IMR-90 (cell line): ENCODE measurements at regions not wholly inside any gene's neighbourhood (a gene's known extent, or its start where the extent isn't known, plus 50 kb on each side); places are given as distances from the start of the nearest gene placed in this dataset.

ENCODE experiments used
- ATAC-seq: fragments of 200-7000 bp; cut with Tn5 transposase; 2 replicates; pipeline ENCODE4 v1.9.1; 2020; ENCODE audit warnings: low read depth, mild to moderate bottlenecking, moderate library complexity
- BruUV-seq: library from RNA; stranded (reverse); fragments of 400-500 nt; replicated peaks from 2 replicates; lab custom pipeline; 2021; lab: Mats Ljungman, UMichigan
- CTCF ChIA-PET: fragments of 300-600 bp; formaldehyde crosslinking; extraction: SDS; loops from one replicate; lab custom pipeline; 2021; ENCODE audit warnings: antibody characterized with exemption; lab: Yijun Ruan, JAX
- POLR2A ChIA-PET: fragments of 300-600 bp; sonication (Branson Sonifier 250); formaldehyde crosslinking; loops from one replicate; lab custom pipeline; 2022; ENCODE audit warnings: antibody characterized with exemption; ENCODE audit not compliant: unreplicated experiment; lab: Charles Lee
- DNase-seq: peaks from one replicate; pipeline ENCODE4 v3.0.0; 2013
- H2AFZ ChIP-seq: replicated peaks from 2 replicates; pipeline ENCODE3; 2013; ENCODE audit warnings: low read length, mild to moderate bottlenecking; ENCODE audit not compliant: poor library complexity
- H2AK5ac ChIP-seq: 2 replicates; pipeline ENCODE4 v1.6.1; 2013; ENCODE audit warnings: low read depth, low read length, inconsistent platforms
- H2AK9ac ChIP-seq: replicated peaks from 2 replicates; pipeline ENCODE3; 2013; ENCODE audit warnings: mild to moderate bottlenecking, low read depth, low read length, moderate library complexity; ENCODE audit not compliant: poor library complexity
- H2BK120ac ChIP-seq: 2 replicates; pipeline ENCODE4 v1.6.1; 2013; ENCODE audit warnings: low read depth, low read length, inconsistent platforms
- H2BK15ac ChIP-seq: 3 replicates; pipeline ENCODE4 v1.6.1; 2013; ENCODE audit warnings: low read depth, low read length, inconsistent platforms
- H2BK20ac ChIP-seq: 2 replicates; pipeline ENCODE4 v1.6.1; 2013; ENCODE audit warnings: low read depth, mild to moderate bottlenecking, inconsistent platforms, low read length, moderate library complexity
- H2BK5ac ChIP-seq: 2 replicates; pipeline ENCODE4 v1.6.1; 2013; ENCODE audit warnings: mild to moderate bottlenecking, low read depth, low read length, inconsistent platforms; ENCODE audit not compliant: poor library complexity, severe bottlenecking
- H3K14ac ChIP-seq: replicated peaks from 2 replicates; pipeline ENCODE4 v1.6.1; 2013; ENCODE audit warnings: low read depth, low read length, inconsistent platforms
- H3K18ac ChIP-seq: 2 replicates; pipeline ENCODE4 v1.6.1; 2013; ENCODE audit warnings: low read depth, low read length, control low read depth
- H3K23ac ChIP-seq: 2 replicates; pipeline ENCODE4 v1.6.1; 2013; ENCODE audit warnings: low read depth, low read length, inconsistent platforms
- H3K27ac ChIP-seq: 2 replicates; pipeline ENCODE4 v1.5.1; 2013; ENCODE audit warnings: mild to moderate bottlenecking, control low read depth, low read length; ENCODE audit not compliant: insufficient read depth
- H3K27me3 ChIP-seq: 2 replicates; pipeline ENCODE4 v1.6.1; 2013; ENCODE audit warnings: low read length; ENCODE audit not compliant: control insufficient read depth, insufficient read depth
- H3K36me3 ChIP-seq: 2 replicates; pipeline ENCODE4 v1.6.1; 2013; ENCODE audit warnings: low read length, mixed read lengths; ENCODE audit not compliant: control insufficient read depth, insufficient read depth
- H3K4ac ChIP-seq: 2 replicates; pipeline ENCODE4 v1.6.1; 2013; ENCODE audit warnings: low read depth, low read length, inconsistent platforms
- H3K4me1 ChIP-seq: 2 replicates; pipeline ENCODE4 v1.6.1; 2013; ENCODE audit warnings: low read length, mixed read lengths; ENCODE audit not compliant: control insufficient read depth, insufficient read depth
- H3K4me2 ChIP-seq: 2 replicates; pipeline ENCODE4 v1.6.1; 2013; ENCODE audit warnings: low read depth, mild to moderate bottlenecking, control low read depth, low read length, moderate library complexity
- H3K4me3 ChIP-seq: 2 replicates; pipeline ENCODE4 v1.5.1; 2013; ENCODE audit warnings: low read depth, mild to moderate bottlenecking, control low read depth, low read length, moderate library complexity; ENCODE audit not compliant: insufficient read depth
- H3K56ac ChIP-seq: 2 replicates; pipeline ENCODE4 v1.6.1; 2013; ENCODE audit warnings: low read length, inconsistent platforms; ENCODE audit not compliant: insufficient read depth; ENCODE audit errors: extremely low read depth
- H3K79me1 ChIP-seq, 2 experiments: 2 replicates each; pipeline ENCODE4 v1.6.1; 2013; ENCODE audit warnings: low read length in 2 of 2, inconsistent platforms in 1 of 2, low read depth in 1 of 2
- H3K9ac ChIP-seq: 2 replicates; pipeline ENCODE4 v1.6.1; 2013; ENCODE audit warnings: low read depth, low read length, control low read depth
- H3K9me1 ChIP-seq: 2 replicates; pipeline ENCODE4 v1.6.1; 2013; ENCODE audit warnings: low read length, inconsistent platforms; ENCODE audit not compliant: insufficient read depth
- H3K9me3 ChIP-seq: 2 replicates; pipeline ENCODE4 v1.6.1; 2013; ENCODE audit warnings: low read length; ENCODE audit not compliant: control insufficient read depth, insufficient read depth
- H4K20me1 ChIP-seq: 2 replicates; pipeline ENCODE4 v1.6.1; 2013; ENCODE audit warnings: low read length, inconsistent platforms; ENCODE audit not compliant: insufficient read depth
- H4K5ac ChIP-seq: 2 replicates; pipeline ENCODE4 v1.6.1; 2013; ENCODE audit warnings: mild to moderate bottlenecking, low read depth, low read length, control low read depth
- H4K8ac ChIP-seq, 2 experiments: 2 replicates each; pipeline ENCODE4 v1.6.1; 2013; ENCODE audit warnings: low read depth in 2 of 2, low read length in 2 of 2, control low read depth in 1 of 2, inconsistent platforms in 1 of 2
- H4K91ac ChIP-seq: 2 replicates; pipeline ENCODE4 v1.6.1; 2013; ENCODE audit warnings: low read depth, low read length, inconsistent platforms; ENCODE audit not compliant: insufficient read depth
- BHLHE40 ChIP-seq: fragments of 150-350 bp; IDR thresholded peaks from 2 replicates; pipeline ENCODE4 v1.6.1; 2016; ENCODE audit warnings: mild to moderate bottlenecking, low read depth, low read length
- CEBPB ChIP-seq: IDR thresholded peaks from 2 replicates; pipeline ENCODE4 v1.6.1; 2012; ENCODE audit warnings: low read depth, low read length, improper control_type of control experiment
- CHD1 ChIP-seq: IDR thresholded peaks from 2 replicates; pipeline ENCODE4 v1.6.1; 2012; ENCODE audit warnings: low read depth, low read length, improper control_type of control experiment
- FOS ChIP-seq: fragments of 150-350 bp; IDR thresholded peaks from 2 replicates; pipeline ENCODE4 v1.6.1; 2016; ENCODE audit warnings: low read depth, low read length
- MAZ ChIP-seq: IDR thresholded peaks from 2 replicates; pipeline ENCODE4 v1.6.1; 2012; ENCODE audit warnings: low read depth, mild to moderate bottlenecking, low read length, improper control_type of control experiment, moderate library complexity, borderline replicate concordance
- MXI1 ChIP-seq: IDR thresholded peaks from 2 replicates; pipeline ENCODE4 v1.6.1; 2012; ENCODE audit warnings: low read depth, mild to moderate bottlenecking, low read length, moderate library complexity, borderline replicate concordance
- NFE2L2 ChIP-seq: fragments of 150-350 bp; IDR thresholded peaks from 2 replicates; pipeline ENCODE4 v1.6.1; 2016; ENCODE audit warnings: low read depth, mild to moderate bottlenecking, low read length
- POLR2A ChIP-seq: IDR thresholded peaks from 2 replicates; pipeline ENCODE4 v1.6.1; 2012; ENCODE audit warnings: mild to moderate bottlenecking, low read depth, low read length
- RAD21 ChIP-seq: IDR thresholded peaks from 2 replicates; pipeline ENCODE4 v1.6.1; 2012; ENCODE audit warnings: low read length, improper control_type of control experiment
- RFX5 ChIP-seq: IDR thresholded peaks from 2 replicates; pipeline ENCODE4 v1.8.0; 2012; ENCODE audit warnings: low read depth, mild to moderate bottlenecking, low read length, moderate library complexity
- SMC3 ChIP-seq: fragments of 150-350 bp; IDR thresholded peaks from 2 replicates; pipeline ENCODE4 v1.6.1; 2016; ENCODE audit warnings: low read depth, mild to moderate bottlenecking, antibody characterized with exemption, low read length, moderate library complexity
- WGBS, 2 experiments: methylation state at CpG; one replicate each; pipeline versions ENCODE4 v1.1.5 to v1.1.7; 2013; ENCODE audit warnings: missing lambda C conversion rate in 2 of 2; ENCODE audit not compliant: insufficient read length in 1 of 2; ENCODE audit errors: extremely low coverage in 2 of 2; 5-methylcytosine and 5-hydroxymethylcytosine counted together
- dilution Hi-C: fragments of 300-500 bp; cut with HindIII; formaldehyde crosslinking; loops from one replicate; pipeline ENCODE4 v1.14.3; 2018; ENCODE audit warnings: low sequenced_read_pairs; ENCODE audit not compliant: unreplicated experiment
- in situ Hi-C: fragments of 300-500 bp; cut with MboI; formaldehyde crosslinking; loops from 3 replicates; pipeline ENCODE4 v1.14.3; 2019; ENCODE audit warnings: low sequenced_read_pairs, inconsistent platforms, mixed read lengths
- intact Hi-C: fragments of 100-400 bp; cut with micrococcal nuclease; formaldehyde crosslinking; loops from 2 replicates; pipeline ENCODE4 v1.10.0; 2022
- TF ChIP-seq, protein P1 (sequence below): fragments of 150-350 bp; IDR thresholded peaks from 2 replicates; pipeline ENCODE4 v1.6.1; 2017; ENCODE audit warnings: mild to moderate bottlenecking, antibody characterized with exemption, low read length, low read depth
- TF ChIP-seq, protein P2 (sequence below): conservative IDR thresholded peaks from 2 replicates; pipeline ENCODE4 v1.5.1; 2012; ENCODE audit warnings: mild to moderate bottlenecking, low read depth, low read length, improper control_type of control experiment
- TF ChIP-seq, protein P3 (sequence below): fragments of 150-350 bp; IDR thresholded peaks from 2 replicates; pipeline ENCODE4 v1.6.1; 2016; ENCODE audit warnings: low read depth, mild to moderate bottlenecking, low read length, moderate library complexity, borderline replicate concordance

DNA sequence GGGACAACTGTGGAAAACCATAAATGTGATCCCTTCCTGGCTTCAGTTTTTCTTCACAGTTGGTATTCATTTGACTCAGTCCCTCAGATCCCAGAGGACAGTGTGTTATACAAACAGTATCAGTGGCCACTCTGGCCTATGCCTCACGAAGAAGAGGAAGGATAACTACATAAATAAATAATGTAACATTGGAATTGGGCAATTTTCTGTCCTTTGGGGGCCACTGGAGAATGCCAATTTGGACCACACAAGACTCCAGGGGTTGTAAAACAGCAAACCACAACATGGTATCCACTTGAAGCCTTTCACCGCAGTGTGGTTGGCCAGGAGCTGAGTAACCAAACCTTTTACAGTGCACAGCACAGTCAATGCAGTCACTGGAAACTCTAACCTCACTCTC lies 1077.0 kb downstream of the ROBO2 start:
- Histone ChIP-seq H3K14ac (no peak overlapping the region), H3K4ac (no peak overlapping the region), H3K36me3 (no peaks in the 10 kb centered on the region), H2AK5ac (no peak overlapping the region), H2AK9ac (no peak overlapping the region), H3K56ac (no peak overlapping the region), H2BK5ac (no peak overlapping the region), H2BK15ac (no peak overlapping the region; the same call in 2 of the 3 replicates), H3K4me3 (no peak overlapping the region), H2AFZ (peak overlapping the region; percentile 1), H4K91ac (no peak overlapping the region), H3K27ac (no peak overlapping the region), H3K27me3 (no peaks in the 10 kb centered on the region), H3K4me2 (no peak overlapping the region), H4K5ac (no peak overlapping the region; the same call in 1 of the 2 replicates), H3K18ac (no peak overlapping the region; the same call in 1 of the 2 replicates), H3K9ac (no peak overlapping the region), H4K8ac (no peak overlapping the region; a peak in 1 of 4 replicates), H3K9me1 (no peaks in the 10 kb centered on the region), H3K9me3 (no peaks in the 10 kb centered on the region), H2BK20ac (no peak overlapping the region), H4K20me1 (no peaks in the 10 kb centered on the region), H3K4me1 (peaks cover 11% of the 10 kb centered on the region), H2BK120ac (no peak overlapping the region), H3K79me1 (no peaks in the 10 kb centered on the region), H3K23ac (no peak overlapping the region; the same call in 1 of the 2 replicates)
- CTCF ChIA-PET = interaction anchor here (0.9 to 1.0 kb wide), 2 partner anchors 24 to 233 kb away, joined by 3 read pairs; no protein-coding TSS in a partner anchor
- TF ChIP-seq CHD1 (no peak), BHLHE40 (no peak), FOS (no peak), POLR2A (no peak), SMC3 (no peak), RFX5 (no peak), CEBPB (no peak), MXI1 (no peak), RAD21 (no peak), NFE2L2 (no peak), MAZ (no peak)
- TF ChIP-seq, protein P1, sequence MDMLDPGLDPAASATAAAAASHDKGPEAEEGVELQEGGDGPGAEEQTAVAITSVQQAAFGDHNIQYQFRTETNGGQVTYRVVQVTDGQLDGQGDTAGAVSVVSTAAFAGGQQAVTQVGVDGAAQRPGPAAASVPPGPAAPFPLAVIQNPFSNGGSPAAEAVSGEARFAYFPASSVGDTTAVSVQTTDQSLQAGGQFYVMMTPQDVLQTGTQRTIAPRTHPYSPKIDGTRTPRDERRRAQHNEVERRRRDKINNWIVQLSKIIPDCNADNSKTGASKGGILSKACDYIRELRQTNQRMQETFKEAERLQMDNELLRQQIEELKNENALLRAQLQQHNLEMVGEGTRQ = no peak
- TF ChIP-seq, protein P2, sequence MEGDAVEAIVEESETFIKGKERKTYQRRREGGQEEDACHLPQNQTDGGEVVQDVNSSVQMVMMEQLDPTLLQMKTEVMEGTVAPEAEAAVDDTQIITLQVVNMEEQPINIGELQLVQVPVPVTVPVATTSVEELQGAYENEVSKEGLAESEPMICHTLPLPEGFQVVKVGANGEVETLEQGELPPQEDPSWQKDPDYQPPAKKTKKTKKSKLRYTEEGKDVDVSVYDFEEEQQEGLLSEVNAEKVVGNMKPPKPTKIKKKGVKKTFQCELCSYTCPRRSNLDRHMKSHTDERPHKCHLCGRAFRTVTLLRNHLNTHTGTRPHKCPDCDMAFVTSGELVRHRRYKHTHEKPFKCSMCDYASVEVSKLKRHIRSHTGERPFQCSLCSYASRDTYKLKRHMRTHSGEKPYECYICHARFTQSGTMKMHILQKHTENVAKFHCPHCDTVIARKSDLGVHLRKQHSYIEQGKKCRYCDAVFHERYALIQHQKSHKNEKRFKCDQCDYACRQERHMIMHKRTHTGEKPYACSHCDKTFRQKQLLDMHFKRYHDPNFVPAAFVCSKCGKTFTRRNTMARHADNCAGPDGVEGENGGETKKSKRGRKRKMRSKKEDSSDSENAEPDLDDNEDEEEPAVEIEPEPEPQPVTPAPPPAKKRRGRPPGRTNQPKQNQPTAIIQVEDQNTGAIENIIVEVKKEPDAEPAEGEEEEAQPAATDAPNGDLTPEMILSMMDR = no peak
- TF ChIP-seq, protein P3, sequence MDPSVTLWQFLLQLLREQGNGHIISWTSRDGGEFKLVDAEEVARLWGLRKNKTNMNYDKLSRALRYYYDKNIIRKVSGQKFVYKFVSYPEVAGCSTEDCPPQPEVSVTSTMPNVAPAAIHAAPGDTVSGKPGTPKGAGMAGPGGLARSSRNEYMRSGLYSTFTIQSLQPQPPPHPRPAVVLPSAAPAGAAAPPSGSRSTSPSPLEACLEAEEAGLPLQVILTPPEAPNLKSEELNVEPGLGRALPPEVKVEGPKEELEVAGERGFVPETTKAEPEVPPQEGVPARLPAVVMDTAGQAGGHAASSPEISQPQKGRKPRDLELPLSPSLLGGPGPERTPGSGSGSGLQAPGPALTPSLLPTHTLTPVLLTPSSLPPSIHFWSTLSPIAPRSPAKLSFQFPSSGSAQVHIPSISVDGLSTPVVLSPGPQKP = no peak
- in situ Hi-C loops = no loop called here
- ATAC-seq (peak; percentile 52), DNase-seq (no peak)
- POLR2A ChIA-PET = no interaction called here
- BruUV-seq = no TSS peak
- intact Hi-C loops = no loop called here
- dilution Hi-C loops = no loop called here
- WGBS, 2 experiments = 100% methylated on average over 1 of the region's 2 CpGs; no CpG with 5 or more reads in 1 of the 2 experiments
